NCI-H460 (cell line): ENCODE measurements at regions not wholly inside any gene's neighbourhood (a gene's known extent, or its start where the extent isn't known, plus 50 kb on each side); places are given as distances from the start of the nearest gene placed in this dataset.
"Not testable (repeated sequence)": the region's sequence is repeated elsewhere in the genome, so short reads cannot be mapped to it uniquely, and the experiment has no call there.

Experiments used
- DNase-seq: peaks from one replicate; pipeline ENCODE4 v3.0.0-alpha.2; 2016; ENCODE audit warnings: low read depth; ENCODE audit errors: extremely low read depth
- small RNA-seq, 2 experiments: library from RNA; depleted of rRNA; stranded (forward); fragments of <200 nt; gene quantifications; one replicate each; pipeline ENCODE3, GENCODE V24; 2014

- DNase-seq: no peak
Observed at GRCh38 chr12:34402228-34402898, 380.1 kb downstream of the ALG10 start.

GRCh38 chr12:34402899-34403705 lies 380.8 kb downstream of the ALG10 start:
- no peak for DNase-seq

DNA sequence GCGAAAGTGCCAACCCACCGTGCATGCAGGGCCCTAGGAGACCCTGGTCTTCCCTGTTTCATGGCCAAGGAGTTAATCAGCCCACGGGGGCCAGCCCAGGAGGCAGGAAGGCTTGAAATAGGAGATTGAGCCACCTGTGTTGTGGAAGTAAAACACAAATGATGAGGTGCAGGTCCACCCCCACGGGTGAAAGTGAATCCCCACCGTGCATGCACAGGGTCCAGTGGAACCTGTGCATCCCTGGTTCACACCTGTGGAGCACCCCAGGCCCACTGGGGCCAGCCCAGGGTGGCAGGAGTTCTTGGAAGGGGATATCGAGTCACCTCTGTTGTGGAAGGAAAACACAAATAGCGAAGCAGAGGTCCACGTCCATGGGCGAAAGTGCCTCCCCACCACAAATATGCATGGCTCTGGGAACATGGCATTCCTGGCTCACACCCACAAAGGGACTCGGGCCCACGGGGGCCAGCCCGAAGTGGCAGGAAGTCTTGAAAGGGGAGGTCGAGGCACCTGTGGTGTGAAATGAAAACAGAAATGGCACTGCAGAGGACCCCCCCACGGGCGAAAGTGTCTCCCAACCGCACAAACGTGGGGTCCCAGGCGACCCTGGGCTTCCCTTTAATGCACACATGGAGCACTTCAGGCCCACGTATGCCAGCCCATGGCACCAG lies 381.5 kb downstream of the ALG10 start:
- DNase-seq: no peak

- no peak for DNase-seq
Observed at GRCh38 chr12:34404377-34405285, 382.3 kb downstream of the ALG10 start.

DNA sequence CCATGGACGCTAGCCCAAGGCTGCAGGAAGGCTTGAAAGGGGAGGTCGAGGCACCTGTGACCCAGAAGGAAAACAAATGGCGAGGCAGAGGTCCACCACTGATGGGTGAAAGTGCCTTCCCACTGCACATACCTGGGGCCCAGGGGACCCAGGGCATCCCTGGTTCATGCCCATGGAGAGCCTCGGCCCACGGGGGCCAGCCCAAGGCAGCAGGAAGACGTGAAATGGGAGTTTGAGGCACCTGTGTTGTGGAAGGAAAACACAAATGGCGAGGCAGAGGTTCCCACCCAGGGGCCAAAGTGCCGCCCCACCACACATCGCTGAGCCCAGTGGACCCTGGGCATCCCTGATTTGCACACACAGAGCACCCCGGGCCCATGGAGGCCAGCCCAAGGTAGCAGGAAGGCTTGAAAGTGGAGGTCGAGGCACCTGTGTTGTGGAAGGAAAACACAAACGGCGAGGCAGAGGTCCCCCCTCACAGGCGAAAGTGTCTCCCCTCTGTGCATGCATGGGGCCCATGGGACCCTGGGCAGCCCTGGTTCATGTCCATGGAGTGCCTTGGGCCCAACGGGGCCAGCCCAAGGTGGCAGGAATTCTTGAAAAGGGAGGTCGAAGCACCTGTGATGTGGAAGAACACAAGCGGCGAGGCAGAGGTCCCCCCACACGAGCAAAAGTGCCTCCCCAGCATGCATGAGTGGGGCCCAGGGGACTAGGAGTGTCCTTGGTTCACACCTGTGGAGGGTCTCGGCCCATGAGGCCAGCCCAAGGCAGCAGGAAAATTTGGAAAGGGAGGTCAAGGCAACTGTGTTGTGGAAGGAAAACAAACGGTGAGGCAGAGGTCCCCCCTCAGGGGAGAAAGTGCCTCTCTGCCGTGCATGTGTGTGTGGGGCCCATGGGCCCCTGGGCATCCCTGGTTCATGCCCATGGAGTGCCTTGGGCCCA lies 383.3 kb downstream of the ALG10 start:
- DNase-seq: no peak

- no peak for DNase-seq
Observed at GRCh38 chr12:34406228-34406995, 384.1 kb downstream of the ALG10 start.

DNA sequence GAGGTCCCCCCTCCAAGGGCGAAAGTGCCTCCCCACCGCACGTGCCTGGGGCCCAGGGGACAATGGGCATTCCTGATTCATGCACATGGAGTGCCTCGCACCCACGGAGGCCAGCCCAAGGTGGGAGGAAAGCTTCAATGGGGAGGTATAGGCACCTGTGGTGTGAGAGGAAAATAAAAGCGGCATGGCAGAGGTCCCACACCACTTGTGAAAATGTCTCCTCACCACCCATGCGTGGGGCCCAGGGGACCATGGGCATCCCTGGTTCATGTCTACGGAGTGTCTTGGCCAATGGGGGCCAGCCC lies 384.7 kb downstream of the ALG10 start:
- no peak for DNase-seq

DNA sequence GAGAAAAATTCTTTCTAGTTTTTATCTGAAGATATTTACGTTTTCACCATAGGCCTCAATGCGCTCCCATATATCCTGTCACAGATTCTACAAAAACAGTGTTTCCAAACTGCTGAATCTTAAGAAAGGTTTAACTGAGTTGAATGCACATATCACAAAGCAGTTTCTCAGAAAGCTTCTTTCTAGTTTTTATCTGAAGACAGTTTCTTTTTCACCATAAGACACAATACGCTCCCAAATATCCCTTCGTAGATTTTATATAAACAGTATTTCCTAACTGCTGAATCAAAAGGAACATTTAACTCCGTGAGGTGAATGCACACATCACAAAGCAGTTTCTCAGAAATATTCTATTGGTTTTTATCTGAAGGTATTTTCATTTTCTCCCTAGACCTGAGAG lies 385.5 kb downstream of the ALG10 start:
- DNase-seq: no peak

- DNase-seq: not testable (repeated sequence)
Observed at GRCh38 chr12:34431509-34431908, 409.2 kb downstream of the ALG10 start.

Small RNA genes in the stretch of these regions (small RNA-seq; reads per million reads assigned to genes)
- 0.02 to 0.41 reads per million in 2 experiments for gene RNA5SP357
